HG02852 (cell line): ENCODE measurements at regions not wholly inside any gene's neighbourhood (a gene's known extent, or its start where the extent isn't known, plus 50 kb on each side); places are given as distances from the start of the nearest gene placed in this dataset.

Experiments used
- ATAC-seq: cut with Tn5 transposase; IDR thresholded peaks from one replicate; pipeline ENCODE4 v1.9.1; 2021; ENCODE audit warnings: mild to moderate bottlenecking, moderate library complexity; ENCODE audit not compliant: unreplicated experiment

DNA sequence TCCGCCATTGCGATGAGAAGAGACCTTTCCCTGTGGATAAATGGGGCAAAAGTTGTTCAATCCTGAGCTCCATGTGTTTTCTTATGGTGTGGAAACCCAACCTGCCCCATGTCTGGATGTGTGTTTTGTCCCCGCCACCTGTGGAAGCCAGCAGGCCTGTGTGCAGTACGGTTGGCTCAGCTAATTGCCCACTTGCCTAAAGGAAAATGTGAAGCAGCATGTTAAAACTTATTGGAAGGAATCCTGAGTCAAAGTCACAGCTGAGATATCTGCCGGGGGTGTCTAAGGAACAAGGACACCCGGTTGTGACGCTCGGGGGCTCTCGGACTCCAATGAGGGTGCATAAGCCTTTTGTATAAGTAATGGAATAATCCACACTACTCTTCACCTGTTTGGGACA is 361.1 kb upstream of the IRX1 start:
- no peak for ATAC-seq

DNA sequence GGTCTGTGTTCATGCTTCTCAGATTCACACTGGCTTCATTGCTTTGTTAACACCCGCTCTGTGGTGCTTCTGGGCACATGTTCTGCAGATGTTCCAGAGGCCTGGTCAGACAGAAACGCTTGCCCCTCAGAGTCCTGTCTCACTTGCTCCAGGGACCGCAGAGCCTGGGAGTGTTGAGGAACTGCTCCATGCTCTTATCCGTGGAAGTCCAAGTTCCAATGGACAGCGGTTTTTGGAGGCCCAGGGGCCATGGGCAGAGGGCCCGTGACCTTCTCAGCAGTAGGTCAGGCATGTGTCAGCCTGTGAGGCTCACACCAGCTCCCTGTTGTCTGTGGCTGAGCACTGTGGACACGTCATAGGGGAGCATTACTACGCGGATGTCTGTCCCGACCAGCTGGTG is 364.7 kb upstream of the IRX1 start:
- no peak for ATAC-seq

DNA sequence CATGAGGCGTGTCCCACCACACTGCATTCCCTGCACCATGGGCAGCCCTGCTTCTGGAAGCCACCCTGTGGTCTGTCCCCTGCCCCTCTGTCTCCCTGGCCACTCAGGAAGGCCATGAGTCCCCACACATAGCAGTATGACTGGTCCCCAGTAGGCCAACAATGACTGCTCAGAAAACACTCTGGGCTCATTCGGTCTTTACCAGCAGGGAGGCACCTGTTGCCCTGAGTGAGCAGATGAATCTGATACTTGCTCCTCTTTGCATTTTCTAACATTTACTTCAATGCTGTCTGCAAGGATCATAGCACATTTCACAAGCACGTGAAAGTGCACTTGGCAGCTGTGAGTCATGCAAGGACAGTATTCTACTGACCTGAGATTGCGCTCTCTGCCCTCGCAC is 365.4 kb upstream of the IRX1 start:
- ATAC-seq, result no peak

DNA sequence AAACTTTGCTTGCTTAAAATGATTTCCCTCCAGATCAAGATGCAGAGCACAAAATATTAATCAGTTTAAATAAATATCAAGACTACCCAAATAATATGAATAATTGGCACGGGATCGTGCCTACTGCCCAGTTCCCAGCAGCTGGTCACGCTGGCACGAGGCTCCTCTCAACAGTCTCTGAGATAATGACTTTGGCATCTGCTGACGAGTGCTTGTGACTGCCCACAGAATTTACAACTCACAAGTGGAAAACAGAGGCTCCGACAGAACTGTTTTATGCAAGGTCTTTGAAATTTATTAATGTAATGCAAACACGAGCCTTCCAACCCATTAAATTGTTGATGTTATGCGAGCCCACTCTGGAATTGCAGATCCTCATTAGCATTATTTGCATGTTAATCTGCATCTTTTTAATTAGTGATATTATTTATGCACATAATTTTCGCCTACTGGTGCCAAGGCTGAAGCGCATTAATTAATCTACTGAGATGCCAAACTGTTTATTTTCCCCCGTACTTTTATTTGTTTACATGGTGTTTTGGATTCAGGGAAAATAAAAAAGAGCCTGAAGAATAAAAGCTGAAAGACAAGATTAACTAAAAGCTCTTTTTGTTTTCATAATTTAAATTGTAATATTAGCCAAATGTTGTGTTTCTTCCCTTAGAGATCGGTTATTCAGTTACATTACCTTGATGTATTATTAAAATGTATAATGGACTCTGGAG is 369.3 kb upstream of the IRX1 start:
- ATAC-seq, result no peak

DNA sequence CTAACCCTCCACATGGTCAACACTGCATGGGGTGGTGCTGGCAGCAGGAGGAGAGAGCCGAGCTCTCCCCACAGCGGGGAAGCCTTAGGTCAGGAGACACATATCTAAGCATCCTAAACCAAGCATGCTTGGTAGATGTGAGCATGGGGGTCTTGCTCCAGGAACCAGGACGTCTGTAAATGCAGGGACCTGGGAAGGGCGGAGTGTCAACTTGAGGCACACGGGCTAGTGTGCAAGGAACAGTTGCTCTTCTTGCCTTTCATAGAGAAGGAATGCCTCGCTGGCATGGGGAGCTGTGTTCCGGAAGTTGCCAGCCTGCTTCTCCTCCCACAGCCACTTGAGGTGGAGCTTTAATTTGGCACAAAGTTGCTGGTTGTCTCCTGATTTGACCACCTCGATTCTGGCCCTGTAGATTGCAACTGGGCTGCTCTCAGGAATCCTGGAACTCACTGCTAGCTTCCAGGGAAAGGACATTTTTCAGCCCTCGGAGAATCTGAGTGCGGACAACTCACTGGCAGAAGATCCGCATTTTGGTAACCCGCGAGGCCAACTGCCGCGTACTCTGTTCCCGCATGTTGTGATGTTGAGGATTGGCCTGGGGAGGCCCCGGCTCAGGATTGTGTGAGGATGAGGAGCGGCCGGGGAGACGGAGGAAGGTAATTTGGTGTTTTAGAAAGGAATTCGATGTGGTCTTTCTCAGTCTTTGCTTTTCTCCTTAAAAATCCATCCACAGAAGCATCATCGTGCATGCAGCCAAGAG is 370.3 kb upstream of the IRX1 start:
- no peak for ATAC-seq

DNA sequence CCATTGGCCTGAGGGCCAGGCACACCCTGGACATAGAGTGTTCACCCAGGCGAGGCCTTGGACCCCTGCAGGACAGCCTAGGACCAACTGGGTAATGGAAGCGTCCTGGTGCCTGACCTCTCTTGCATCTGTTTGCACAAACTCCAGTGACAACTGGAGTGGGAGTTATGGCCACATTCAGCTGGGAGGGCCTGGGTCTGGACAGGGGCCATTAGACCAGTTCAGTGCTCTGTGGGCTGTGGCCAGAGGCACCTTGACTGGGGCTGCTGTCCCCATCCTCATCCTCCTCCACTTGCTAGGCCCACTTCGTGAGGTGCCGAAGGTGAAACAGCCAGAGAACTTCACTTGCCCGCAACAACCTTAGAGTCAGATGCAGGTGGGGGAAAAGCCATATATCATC is 372.7 kb upstream of the IRX1 start:
- no peak for ATAC-seq

DNA sequence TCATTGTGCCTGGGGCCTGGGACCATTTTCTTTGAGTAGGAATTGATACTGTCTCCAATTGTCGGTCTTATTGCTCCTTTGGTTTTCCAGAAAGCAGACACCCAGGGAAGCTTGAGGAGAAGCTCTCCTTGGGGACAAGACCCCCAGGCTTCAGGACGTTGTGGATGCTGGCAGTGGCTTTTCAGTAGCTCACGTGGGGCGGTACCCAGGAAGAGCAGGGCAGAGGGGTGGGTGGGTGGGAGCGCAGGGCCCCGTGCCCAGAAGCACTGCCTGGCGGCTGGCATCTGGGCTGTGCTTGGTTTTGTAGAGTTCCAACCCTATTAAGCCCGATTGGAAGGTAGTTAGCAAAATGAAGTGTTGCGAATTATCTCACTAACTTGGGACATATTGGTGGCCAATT is 374.2 kb upstream of the IRX1 start:
- ATAC-seq, result no peak

DNA sequence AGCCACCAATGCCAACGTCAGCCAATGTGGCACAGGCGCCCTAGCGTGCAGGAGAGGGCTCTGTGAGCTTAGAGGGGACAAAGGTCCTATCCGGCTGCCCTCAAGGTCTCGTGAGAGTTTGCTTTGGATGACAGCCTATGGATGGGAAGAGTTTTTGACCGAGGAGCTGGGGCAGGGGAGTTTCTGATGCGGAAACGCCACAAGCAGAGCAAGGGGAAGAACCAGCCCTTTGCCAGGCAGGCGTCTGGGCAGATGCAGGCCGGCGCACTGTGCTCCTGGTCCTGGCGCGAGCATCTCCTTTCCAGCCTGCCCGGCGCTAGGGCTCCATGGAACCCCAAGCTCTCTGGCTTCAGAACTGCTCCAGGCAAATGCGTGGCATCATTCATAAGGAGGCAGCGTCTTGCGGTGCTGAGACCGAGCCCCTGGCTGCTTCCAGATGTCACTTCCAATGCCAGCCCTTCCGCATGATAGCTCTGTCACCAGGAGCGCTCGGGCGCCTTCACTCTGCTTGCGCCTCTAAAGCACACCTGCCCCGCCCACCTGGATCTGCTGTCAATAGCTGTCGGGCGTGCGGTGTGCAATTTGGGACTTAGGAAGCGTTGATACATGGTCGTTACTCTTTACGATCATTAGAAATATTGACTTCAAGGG is 374.9 kb upstream of the IRX1 start:
- no peak for ATAC-seq

DNA sequence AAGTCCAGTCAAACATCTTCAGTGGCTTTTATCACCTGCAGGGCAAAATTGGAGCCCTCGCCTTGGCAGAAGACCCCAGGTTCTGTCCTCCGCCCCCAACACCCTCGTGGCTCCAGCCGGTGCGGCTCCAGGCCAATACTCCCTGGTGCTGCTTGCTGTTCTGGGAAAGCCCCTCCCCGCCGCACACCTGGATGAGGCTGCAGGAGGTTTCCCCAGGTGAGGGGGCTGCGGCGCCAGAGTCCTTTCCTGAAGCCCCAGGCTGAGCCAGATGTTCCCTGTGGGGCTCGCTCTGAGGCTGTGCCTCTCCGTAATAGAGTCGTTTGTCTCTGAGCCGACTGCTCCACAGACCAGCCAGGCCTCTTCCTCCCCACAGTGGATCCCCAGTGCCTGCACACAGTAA is 375.4 kb upstream of the IRX1 start:
- ATAC-seq, result no peak

DNA sequence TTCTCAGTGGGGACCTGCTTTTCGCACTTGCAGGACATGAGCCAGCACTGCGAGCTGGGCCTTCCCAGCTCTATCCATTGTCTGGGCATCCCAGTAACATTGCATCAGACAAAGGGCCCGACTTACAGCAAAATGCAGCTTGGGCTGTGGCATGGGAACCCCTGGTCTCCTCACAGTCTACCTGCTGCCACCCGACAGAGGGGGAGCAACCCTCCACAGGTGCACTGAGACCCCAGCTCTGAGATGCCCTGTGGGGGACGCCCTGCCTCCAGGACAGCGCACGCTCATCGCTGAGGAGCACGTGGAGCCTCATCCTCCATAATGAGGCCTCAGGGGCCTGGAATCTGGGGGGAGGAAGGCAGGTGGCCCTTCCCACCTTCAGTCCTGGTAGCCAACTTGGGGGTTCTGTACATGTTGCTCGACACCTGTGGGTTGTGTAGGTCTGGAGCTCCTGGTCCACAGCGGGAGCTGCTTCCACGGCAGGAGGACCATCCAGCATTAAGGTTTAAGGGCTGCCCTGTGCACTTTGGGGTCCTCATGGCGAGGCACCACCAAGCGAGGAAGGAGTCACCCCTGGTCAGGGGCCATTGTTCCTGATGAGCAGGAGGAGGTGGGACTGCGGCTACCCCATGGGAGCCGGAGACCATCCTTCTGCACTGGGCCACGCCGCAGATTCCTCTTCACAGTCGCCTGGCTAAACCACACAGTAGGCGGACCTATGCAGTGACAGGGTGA is 376.5 kb upstream of the IRX1 start:
- no peak for ATAC-seq

DNA sequence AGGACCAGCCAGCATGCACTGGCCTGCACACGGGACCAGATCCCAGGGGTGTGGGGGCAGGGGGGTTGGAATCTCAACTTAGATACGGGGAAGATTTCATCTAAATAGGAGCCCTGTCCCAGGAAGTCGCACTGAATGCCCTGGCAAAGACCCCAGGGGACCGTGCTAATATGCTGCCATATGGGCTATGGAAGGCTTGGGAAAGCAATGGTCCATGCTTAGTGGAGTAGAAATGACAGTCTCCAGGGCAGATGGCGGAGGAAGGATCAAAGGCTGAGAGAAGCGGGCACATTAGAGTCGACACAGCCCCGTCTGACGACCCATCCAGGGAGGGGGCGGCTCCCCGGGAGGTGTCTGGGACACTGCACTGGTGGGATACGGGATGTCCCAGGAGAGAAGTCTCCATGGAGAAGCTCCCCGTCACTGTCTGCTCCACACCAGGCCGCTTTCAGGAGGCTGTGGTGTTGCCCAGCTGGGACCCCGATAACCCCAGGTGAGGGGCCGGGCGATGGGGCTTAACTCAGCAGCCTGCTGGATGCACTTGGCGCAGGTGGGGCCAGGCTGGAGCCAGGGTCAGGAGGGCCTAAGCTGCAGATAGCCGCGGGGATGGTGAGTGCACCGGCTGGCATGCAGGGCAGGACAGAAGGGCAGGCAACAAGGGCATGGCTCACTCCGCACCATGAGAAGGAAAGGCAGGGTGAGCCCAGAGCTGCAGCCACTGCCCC is 377.7 kb upstream of the IRX1 start:
- no peak for ATAC-seq

DNA sequence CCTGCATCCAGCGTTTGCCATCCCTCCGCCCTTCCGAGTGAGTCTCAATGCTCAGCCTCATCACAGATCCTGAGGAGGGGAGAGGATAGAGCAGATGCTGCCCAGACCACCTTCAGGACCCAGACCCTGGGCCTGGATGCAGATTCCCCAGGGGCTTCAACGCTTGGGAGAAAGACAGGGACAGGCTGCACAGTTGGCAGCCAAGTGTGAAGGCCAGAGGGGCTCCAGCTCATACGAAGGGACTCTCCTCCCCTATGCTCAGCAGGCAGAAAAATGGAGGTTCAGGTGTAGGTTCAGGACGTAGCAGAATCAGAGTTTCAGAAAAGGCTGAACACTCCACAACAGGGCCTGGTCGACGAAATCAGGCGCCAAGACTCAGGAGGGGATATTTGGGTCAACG is 378.5 kb upstream of the IRX1 start:
- no peak for ATAC-seq

DNA sequence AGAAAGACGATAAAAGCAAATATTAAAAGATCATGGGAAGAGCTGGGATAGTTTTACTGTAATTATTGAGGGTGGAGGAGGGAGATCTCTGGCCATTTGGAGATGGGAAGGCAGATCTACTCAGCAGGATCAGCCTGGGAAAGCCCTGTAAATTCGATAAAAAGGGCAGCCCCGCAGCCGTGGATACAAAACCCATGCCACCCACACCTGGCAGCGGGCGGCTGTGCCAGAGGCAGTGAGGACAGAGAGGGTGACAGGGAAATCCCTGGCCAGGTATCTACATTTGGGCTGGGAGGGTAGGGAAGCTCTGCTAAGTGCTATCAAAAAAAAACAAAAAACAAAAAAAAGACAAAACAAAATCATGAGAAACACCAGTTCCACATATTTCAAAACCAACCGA is 379.2 kb upstream of the IRX1 start:
- ATAC-seq, result no peak

DNA sequence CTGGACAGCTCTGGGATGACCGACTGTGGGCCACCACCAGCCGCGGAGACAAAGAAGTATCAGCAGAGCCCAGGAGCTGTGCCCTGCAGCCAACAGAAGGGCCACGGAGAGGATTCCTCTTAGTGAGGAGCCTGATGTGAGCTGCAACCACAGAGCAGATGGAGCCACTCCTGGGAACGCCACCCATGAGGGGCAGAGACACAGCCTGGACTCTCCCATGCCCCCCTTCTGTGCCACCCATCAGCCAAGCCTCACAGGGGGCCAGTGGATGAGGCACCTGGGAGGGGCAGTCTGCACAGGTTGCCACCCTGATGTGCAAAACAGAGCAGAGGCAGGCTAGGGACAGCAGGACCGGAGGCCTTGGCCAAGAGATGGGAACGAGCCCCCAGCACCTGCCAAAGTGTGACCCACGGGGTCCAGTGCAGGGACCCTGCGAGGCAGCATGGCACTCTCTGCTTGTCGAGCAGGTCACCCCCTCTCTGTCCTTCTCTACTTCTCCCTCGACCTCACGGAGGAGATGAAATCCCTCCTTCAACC is 380.7 kb upstream of the IRX1 start:
- no peak for ATAC-seq

DNA sequence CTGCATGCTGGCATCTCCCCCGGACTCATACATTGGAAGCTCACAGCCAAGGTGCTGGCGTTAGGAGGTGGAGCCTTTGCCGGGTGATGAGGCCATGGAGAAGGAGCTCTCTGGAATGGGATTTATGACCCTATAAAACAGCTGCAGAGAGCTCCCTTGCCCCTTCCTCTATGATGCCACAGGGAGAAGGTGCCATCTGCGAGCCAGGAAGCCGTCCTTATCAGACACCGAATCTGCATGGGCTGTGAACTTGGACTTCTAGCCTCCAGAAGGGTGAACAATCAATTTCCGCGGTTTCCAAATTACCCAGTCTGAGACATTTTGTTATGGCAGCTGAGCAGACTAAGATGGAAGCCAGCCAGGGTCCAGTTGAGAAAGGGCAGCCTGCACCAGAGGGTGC is 381.2 kb upstream of the IRX1 start:
- no peak for ATAC-seq

DNA sequence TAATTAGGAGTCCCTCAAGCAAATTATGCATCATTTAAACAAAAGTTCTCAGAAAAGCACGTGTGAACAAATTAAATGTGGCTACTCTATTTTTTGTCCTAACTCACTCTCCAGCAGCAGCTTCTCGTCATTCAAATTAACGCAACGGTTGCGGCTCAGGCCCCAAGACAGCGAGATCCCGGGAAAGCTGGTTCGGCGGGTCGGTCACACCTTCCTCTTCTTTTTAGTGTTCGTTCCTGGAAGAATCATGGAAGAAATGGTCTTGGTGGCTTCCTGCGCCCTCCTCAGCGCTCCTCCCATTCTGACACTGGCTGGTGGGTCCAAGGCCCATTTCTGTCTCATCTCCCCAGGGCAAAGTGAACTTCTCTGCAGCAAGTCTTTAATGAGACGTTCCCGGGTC is 382.8 kb upstream of the IRX1 start:
- ATAC-seq, result no peak

DNA sequence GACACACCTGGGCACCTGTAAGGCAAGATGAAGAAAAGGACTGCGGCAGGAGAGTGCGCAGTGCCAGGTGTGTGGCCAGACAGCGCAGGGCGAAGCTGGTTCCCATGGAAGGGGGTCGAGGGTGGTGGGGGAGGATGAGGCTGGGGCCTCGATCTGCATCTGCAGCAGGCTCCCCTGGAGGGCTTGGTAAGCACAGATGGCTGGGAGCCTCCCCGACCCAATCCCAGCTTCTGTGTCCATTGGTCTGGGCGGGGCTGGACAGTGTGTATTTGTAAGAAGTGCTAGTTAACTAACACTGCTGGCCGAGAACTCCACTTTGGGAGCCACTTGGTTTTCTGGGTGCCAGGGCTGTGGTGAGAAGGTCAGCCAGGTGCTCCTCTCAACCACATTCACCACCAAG is 385.1 kb upstream of the IRX1 start:
- no peak for ATAC-seq

DNA sequence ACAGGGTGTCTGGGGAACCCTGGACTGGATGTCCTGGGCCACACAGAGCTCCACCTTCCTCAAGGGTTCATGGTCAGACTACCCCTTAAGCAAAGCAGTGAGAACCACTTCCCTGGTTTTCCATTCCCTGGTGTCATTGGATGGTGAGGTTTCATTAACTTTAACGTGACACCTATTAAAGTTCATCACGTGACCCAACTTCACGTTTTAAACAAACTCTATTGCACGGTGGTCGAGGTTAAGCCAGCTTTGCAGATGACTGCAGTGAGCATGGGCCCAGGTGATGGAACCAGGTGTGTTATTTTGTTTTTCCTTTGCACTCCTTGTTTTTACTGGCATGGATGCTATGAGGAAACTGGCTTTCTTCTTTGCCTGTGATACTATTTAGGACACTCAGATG is 385.7 kb upstream of the IRX1 start:
- no peak for ATAC-seq

DNA sequence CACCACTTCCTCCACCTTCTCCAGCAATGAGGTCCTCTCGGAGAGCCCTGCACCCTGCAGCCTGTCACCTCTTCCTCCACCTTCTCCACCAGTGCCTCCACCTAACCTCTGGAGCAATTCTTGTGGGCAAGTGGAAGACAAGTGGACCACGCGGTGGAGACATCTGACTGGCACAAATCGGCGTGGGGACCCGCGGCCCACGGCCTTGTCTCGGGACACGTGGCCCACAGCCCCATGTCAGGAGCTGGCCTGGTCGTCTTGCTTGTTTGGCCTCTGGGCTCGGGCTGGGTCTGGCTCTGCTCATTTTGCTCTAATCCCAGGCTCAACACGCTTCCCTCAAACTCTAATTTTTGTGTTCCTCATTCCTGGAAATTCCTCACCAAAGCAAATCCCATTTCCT is 393.1 kb upstream of the IRX1 start:
- no peak for ATAC-seq

DNA sequence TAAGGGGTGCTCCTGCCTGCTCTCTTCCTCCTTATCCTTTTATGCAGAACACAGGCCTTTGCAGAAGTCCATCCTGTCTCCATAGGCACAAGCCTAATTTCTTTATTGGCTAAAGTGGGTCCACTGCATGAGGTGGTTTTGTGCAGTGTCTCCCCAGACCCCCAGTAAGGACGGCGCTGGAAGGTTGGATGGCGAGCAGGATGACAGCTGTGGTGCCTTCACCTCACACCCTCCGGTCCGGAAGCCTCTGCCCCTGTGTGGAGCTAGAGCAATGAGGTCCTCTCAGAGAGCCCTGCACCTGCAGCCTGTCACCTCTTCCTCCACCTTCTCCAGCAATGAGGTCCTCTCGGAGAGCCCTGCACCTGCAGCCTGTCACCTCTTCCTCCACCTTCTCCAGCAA is 393.7 kb upstream of the IRX1 start:
- ATAC-seq, result no peak

DNA sequence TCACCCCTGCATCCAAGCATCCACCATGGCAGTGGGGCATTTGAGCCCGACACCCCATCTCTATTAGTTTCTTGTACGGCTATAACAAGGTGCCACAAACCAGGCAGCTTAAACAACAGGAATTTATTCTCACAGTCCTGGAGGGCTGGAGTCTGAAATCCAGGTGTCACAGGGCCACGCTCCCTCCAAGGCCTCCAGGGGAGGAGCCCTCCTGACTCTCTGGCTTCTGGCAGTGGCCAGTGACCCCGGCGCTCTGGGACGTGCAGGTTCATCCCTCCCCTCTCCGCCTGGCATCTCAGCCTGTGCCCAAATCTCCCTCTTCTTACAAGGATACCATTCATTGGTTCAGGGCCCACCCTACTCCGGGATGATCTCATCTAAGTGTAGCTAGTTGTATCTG is 394.5 kb upstream of the IRX1 start:
- ATAC-seq, result no peak
